RWPE1 (cell line): ENCODE measurements at regions not wholly inside any gene's neighbourhood (a gene's known extent, or its start where the extent isn't known, plus 50 kb on each side); places are given as distances from the start of the nearest gene placed in this dataset.

Experiments used
- CTCF ChIA-PET: fragments of 350-600 bp; sonication (Branson Sonifier 250); formaldehyde crosslinking; extraction: SDS; loops from one replicate; lab custom pipeline; 2021; lab: Yijun Ruan, JAX
- POLR2A ChIA-PET: fragments of 400-600 bp; formaldehyde crosslinking; extraction: SDS; loops from one replicate; lab custom pipeline; 2020; ENCODE audit warnings: antibody characterized with exemption; ENCODE audit not compliant: low non-redundant PET; lab: Yijun Ruan, JAX
- DNase-seq: peaks from one replicate; pipeline ENCODE4 v3.0.0; 2012; ENCODE audit warnings: low spot score
- H3K27ac ChIP-seq: fragments of 450-650 bp; 2 replicates; pipeline ENCODE4 v1.5.1; 2017
- CTCF ChIP-seq: fragments of 450-650 bp; conservative IDR thresholded peaks from 2 replicates; pipeline ENCODE4 v1.5.1; 2017; ENCODE audit warnings: low read depth, mild to moderate bottlenecking

GRCh38 chr4:112847045-112847444, 202.4 kb upstream of the ANK2 start:
- H3K27ac ChIP-seq: no peak overlapping the region
- DNase-seq: no peak
- CTCF ChIA-PET: interaction anchor here (0.6 kb wide), 1 partner anchor 340 kb away, joined by 3 read pairs; no protein-coding TSS in a partner anchor
- POLR2A ChIA-PET: no interaction called here
- TF ChIP-seq CTCF: no peak

- DNase-seq: no peak
- CTCF ChIA-PET: no interaction called here
- POLR2A ChIA-PET: no interaction called here
- H3K27ac ChIP-seq: no peak overlapping the region
- no peak for TF ChIP-seq CTCF
Observed at GRCh38 chr4:112847781-112848180, 201.7 kb upstream of the ANK2 start.

GRCh38 chr4:112848911-112849310, 200.5 kb upstream of the ANK2 start:
- POLR2A ChIA-PET: no interaction called here
- CTCF ChIA-PET: interaction anchor here (0.7 kb wide), 1 partner anchor 103 kb away, joined by 3 read pairs; no protein-coding TSS in a partner anchor
- no peak for DNase-seq

GRCh38 chr4:112852601-112853000, 196.9 kb upstream of the ANK2 start:
- no peak for TF ChIP-seq CTCF
- ChIA-PET CTCF (interaction anchor here (0.8 to 3.9 kb wide), 2 partner anchors 37 to 86 kb away, joined by 3 to 23 read pairs; no protein-coding TSS in a partner anchor), POLR2A (no interaction called here)
- H3K27ac ChIP-seq: no peak overlapping the region
- DNase-seq: no peak

More at GRCh38 chr4:112848911-112849310, 200.5 kb upstream of the ANK2 start:
- H3K27ac ChIP-seq: no peak overlapping the region
- no peak for TF ChIP-seq CTCF

GRCh38 chr4:112853662-112854256, 195.7 kb upstream of the ANK2 start:
- DNase-seq: peak; percentile 14
- peak; percentile 60 for TF ChIP-seq CTCF
- CTCF ChIA-PET: interaction anchor here (0.8 to 3.9 kb wide), 2 partner anchors 38 to 85 kb away, joined by 3 to 23 read pairs; no protein-coding TSS in a partner anchor
- H3K27ac ChIP-seq: no peak overlapping the region
- POLR2A ChIA-PET: no interaction called here

- no peak for TF ChIP-seq CTCF
- no peak for DNase-seq
- H3K27ac ChIP-seq: no peak overlapping the region
- CTCF ChIA-PET: interaction anchor here (3.9 kb wide), 1 partner anchor 84 kb away, joined by 23 read pairs; no protein-coding TSS in a partner anchor
- POLR2A ChIA-PET: no interaction called here
Observed at GRCh38 chr4:112854420-112854819, 195.0 kb upstream of the ANK2 start.
